ENCODE measurements at regions not wholly inside any gene's neighbourhood (a gene's known extent, or its start where the extent isn't known, plus 50 kb on each side); places are given as distances from the start of the nearest gene placed in this dataset.

- TF ChIP-seq POLR2A (IDR thresholded peaks at IDR 0.05) (no peak), CTCF (IDR thresholded peaks at IDR 0.05) (no peak)
Observed at GRCh38 chr3:193912621-193913178, 223.2 kb upstream of the HES1 start.
